HG03460 (cell line): ENCODE measurements at regions not wholly inside any gene's neighbourhood (a gene's known extent, or its start where the extent isn't known, plus 50 kb on each side); places are given as distances from the start of the nearest gene placed in this dataset.

Experiments
- ATAC-seq: cut with Tn5 transposase; IDR thresholded peaks from one replicate; pipeline ENCODE4 v1.9.1; 2021; ENCODE audit not compliant: unreplicated experiment

- ATAC-seq, result no peak
These were observed 1247.2 kb upstream of the PIK3C3 start for GRCh38 chr18:40707797-40708196.

- ATAC-seq, result no peak
These were observed 1256.9 kb upstream of the PIK3C3 start for GRCh38 chr18:40698129-40698528.

- no peak for ATAC-seq
These were observed 1259.5 kb upstream of the PIK3C3 start for GRCh38 chr18:40695526-40695925.

- no peak for ATAC-seq
These were observed 1262.2 kb upstream of the PIK3C3 start for GRCh38 chr18:40692871-40693270.

GRCh38 chr18:40690062-40690461 is 1265.0 kb upstream of the PIK3C3 start:
- no peak for ATAC-seq

- no peak for ATAC-seq
These were observed 1267.6 kb upstream of the PIK3C3 start for GRCh38 chr18:40687399-40687798.

- no peak for ATAC-seq
These were observed 1268.2 kb upstream of the PIK3C3 start for GRCh38 chr18:40686836-40687235.

- no peak for ATAC-seq
These were observed 1269.8 kb upstream of the PIK3C3 start for GRCh38 chr18:40685219-40685618.

GRCh38 chr18:40678318-40678717 is 1276.7 kb upstream of the PIK3C3 start:
- ATAC-seq, result no peak

- no peak for ATAC-seq
These were observed 1278.4 kb upstream of the PIK3C3 start for GRCh38 chr18:40676668-40677067.

- ATAC-seq, result no peak
These were observed 1281.9 kb upstream of the PIK3C3 start for GRCh38 chr18:40673150-40673549.

- no peak for ATAC-seq
These were observed 1282.4 kb upstream of the PIK3C3 start for GRCh38 chr18:40672590-40672989.

GRCh38 chr18:40670668-40671375 is 1284.2 kb upstream of the PIK3C3 start:
- ATAC-seq, result no peak

- no peak for ATAC-seq
These were observed 1292.1 kb upstream of the PIK3C3 start for GRCh38 chr18:40662898-40663437.

GRCh38 chr18:40653682-40654081 is 1301.4 kb upstream of the PIK3C3 start:
- no peak for ATAC-seq

GRCh38 chr18:40652321-40652720 is 1302.7 kb upstream of the PIK3C3 start:
- no peak for ATAC-seq

GRCh38 chr18:40651163-40651562 is 1303.9 kb upstream of the PIK3C3 start:
- no peak for ATAC-seq

- ATAC-seq, result no peak
These were observed 1312.3 kb upstream of the PIK3C3 start for GRCh38 chr18:40642692-40643229.

GRCh38 chr18:40631319-40631718 is 1323.7 kb upstream of the PIK3C3 start:
- ATAC-seq, result no peak

- no peak for ATAC-seq
These were observed 1324.5 kb upstream of the PIK3C3 start for GRCh38 chr18:40630496-40630895.

- no peak for ATAC-seq
These were observed 1330.1 kb upstream of the PIK3C3 start for GRCh38 chr18:40624959-40625358.

GRCh38 chr18:40613721-40614120 is 1341.3 kb upstream of the PIK3C3 start:
- no peak for ATAC-seq

GRCh38 chr18:40612356-40612755 is 1342.7 kb upstream of the PIK3C3 start:
- no peak for ATAC-seq
